Colonic mucosa (tissue), 4 donors: ENCODE measurements at regions not wholly inside any gene's neighbourhood (a gene's known extent, or its start where the extent isn't known, plus 50 kb on each side); places are given as distances from the start of the nearest gene placed in this dataset.

Experiments
- DNase-seq: peaks from one replicate; pipeline ENCODE4 v3.0.0-alpha.2; 2020
- H3K27ac ChIP-seq: fragments of 200-600 bp; one replicate; pipeline ENCODE4 v1.8.0; 2021
- H3K27me3 ChIP-seq: fragments of 200-600 bp; one replicate; pipeline ENCODE4 v1.8.0; 2021
- H3K36me3 ChIP-seq: fragments of 200-600 bp; one replicate; pipeline ENCODE4 v1.8.0; 2021
- H3K4me1 ChIP-seq: fragments of 200-600 bp; one replicate; pipeline ENCODE4 v1.8.0; 2021; ENCODE audit warnings: mild to moderate bottlenecking
- H3K4me3 ChIP-seq: fragments of 200-600 bp; one replicate; pipeline ENCODE4 v1.8.0; 2021
- H3K9ac ChIP-seq, 2 donors: one replicate each; pipeline ENCODE4 v1.7.0; 2013; ENCODE audit warnings: control low read depth in 2 of 2, low read depth in 2 of 2, low read length in 2 of 2
- H3K9me3 ChIP-seq: fragments of 200-600 bp; one replicate; pipeline ENCODE4 v1.8.0; 2021
- CTCF ChIP-seq: fragments of 200-600 bp; IDR thresholded peaks from one replicate; pipeline ENCODE4 v1.8.0; 2022; ENCODE audit warnings: antibody characterized with exemption, mild to moderate bottlenecking
- intact Hi-C: fragments of 100-400 bp; cut with DNase I; formaldehyde crosslinking; loops from one replicate; pipeline ENCODE4 v1.14.1; 2022
- donor health status: healthy.
- donor health status: DM: no; HTN: no; CAD: no.
- donor health status: DM: no; HTN: no; CAD: no.

- no peak overlapping the region for H3K27ac ChIP-seq
- peaks cover 3% of the 10 kb centered on the region for H3K27me3 ChIP-seq
- DNase-seq = no peak
- H3K4me3 ChIP-seq = no peak overlapping the region
- TF ChIP-seq CTCF = no peak
- no peaks in the 10 kb centered on the region for H3K4me1 ChIP-seq
- no peak overlapping the region for H3K9ac ChIP-seq
- intact Hi-C loops = no loop called here
- no peaks in the 10 kb centered on the region for H3K9me3 ChIP-seq
- H3K36me3 ChIP-seq = no peaks in the 10 kb centered on the region
Measured at GRCh38 chr1:5647234-5647633, 345.0 kb downstream of the NPHP4 start.

- no peak for DNase-seq
- TF ChIP-seq CTCF = no peak
- no peaks in the 10 kb centered on the region for H3K36me3 ChIP-seq
- H3K9ac ChIP-seq = no peak overlapping the region
- intact Hi-C loops = no loop called here
- no peaks in the 10 kb centered on the region for H3K4me1 ChIP-seq
- H3K9me3 ChIP-seq = no peaks in the 10 kb centered on the region
- H3K27me3 ChIP-seq = no peaks in the 10 kb centered on the region
- H3K27ac ChIP-seq = no peak overlapping the region
- H3K4me3 ChIP-seq = no peak overlapping the region
Measured at GRCh38 chr1:5646486-5647149, 345.6 kb downstream of the NPHP4 start.

GRCh38 chr1:5645929-5646328 lies 346.3 kb downstream of the NPHP4 start:
- Histone ChIP-seq H3K27me3 (no peaks in the 10 kb centered on the region), H3K4me3 (no peak overlapping the region), H3K9me3 (no peaks in the 10 kb centered on the region), H3K4me1 (no peaks in the 10 kb centered on the region), H3K27ac (no peak overlapping the region), H3K36me3 (no peaks in the 10 kb centered on the region), H3K9ac (no peak overlapping the region)
- no peak for DNase-seq
- intact Hi-C loops = no loop called here
- TF ChIP-seq CTCF = no peak

GRCh38 chr1:5645135-5645399 lies 347.2 kb downstream of the NPHP4 start:
- H3K4me1 ChIP-seq = no peaks in the 10 kb centered on the region
- no peak overlapping the region for H3K4me3 ChIP-seq
- DNase-seq = no peak
- H3K27ac ChIP-seq = no peak overlapping the region
- H3K27me3 ChIP-seq = no peaks in the 10 kb centered on the region
- no peak for TF ChIP-seq CTCF
- no peaks in the 10 kb centered on the region for H3K36me3 ChIP-seq
- H3K9ac ChIP-seq = no peak overlapping the region
- intact Hi-C loops = no loop called here
- H3K9me3 ChIP-seq = no peaks in the 10 kb centered on the region

GRCh38 chr1:5644281-5645134 lies 347.7 kb downstream of the NPHP4 start:
- H3K36me3 ChIP-seq = no peaks in the 10 kb centered on the region
- no peak for DNase-seq
- intact Hi-C loops = no loop called here
- H3K9me3 ChIP-seq = no peaks in the 10 kb centered on the region
- no peaks in the 10 kb centered on the region for H3K27me3 ChIP-seq
- H3K4me1 ChIP-seq = no peaks in the 10 kb centered on the region
- no peak overlapping the region for H3K27ac ChIP-seq
- H3K4me3 ChIP-seq = no peak overlapping the region
- no peak for TF ChIP-seq CTCF
- no peak overlapping the region for H3K9ac ChIP-seq
